Astrocyte of the hippocampus (primary cell): ENCODE measurements at regions not wholly inside any gene's neighbourhood (a gene's known extent, or its start where the extent isn't known, plus 50 kb on each side); places are given as distances from the start of the nearest gene placed in this dataset.

ENCODE experiments used
- DNase-seq: peaks from one replicate; pipeline ENCODE4 v3.0.0; 2011; ENCODE audit warnings: low read depth, low spot score

GRCh38 chr7:91323626-91324158, 59.5 kb downstream of the FZD1 start:
- no peak for DNase-seq

GRCh38 chr7:91324663-91325062, 60.4 kb downstream of the FZD1 start:
- DNase-seq: no peak

- DNase-seq: peak; percentile 64
Measured at GRCh38 chr7:91325726-91326125, 61.5 kb downstream of the FZD1 start.

- DNase-seq: no peak
Measured at GRCh38 chr7:91326516-91327199, 62.4 kb downstream of the FZD1 start.

- DNase-seq: no peak
Measured at GRCh38 chr7:91327346-91327745, 63.1 kb downstream of the FZD1 start.

GRCh38 chr7:91329571-91329970, 65.3 kb downstream of the FZD1 start:
- DNase-seq: no peak

- no peak for DNase-seq
Measured at GRCh38 chr7:91330191-91330808, 66.1 kb downstream of the FZD1 start.

GRCh38 chr7:91330866-91331265, 66.6 kb downstream of the FZD1 start:
- DNase-seq: no peak

- DNase-seq: no peak
Measured at GRCh38 chr7:91336106-91336505, 71.9 kb downstream of the FZD1 start.

- no peak for DNase-seq
Measured at GRCh38 chr7:91338226-91339020, 74.2 kb downstream of the FZD1 start.

GRCh38 chr7:91342346-91342745, 78.1 kb downstream of the FZD1 start:
- no peak for DNase-seq

- no peak for DNase-seq
Measured at GRCh38 chr7:91343420-91343960, 79.3 kb downstream of the FZD1 start.

- no peak for DNase-seq
Measured at GRCh38 chr7:91343996-91344629, 79.9 kb downstream of the FZD1 start.

GRCh38 chr7:91344911-91345310, 80.7 kb downstream of the FZD1 start:
- no peak for DNase-seq

GRCh38 chr7:91345449-91345848, 81.2 kb downstream of the FZD1 start:
- DNase-seq: no peak

- DNase-seq: no peak
Measured at GRCh38 chr7:91346426-91346825, 82.2 kb downstream of the FZD1 start.

GRCh38 chr7:91347290-91347689, 83.1 kb downstream of the FZD1 start:
- DNase-seq: peak; percentile 51

GRCh38 chr7:91348711-91349110, 84.5 kb downstream of the FZD1 start:
- peak; percentile 24 for DNase-seq

GRCh38 chr7:91351374-91351773, 87.1 kb downstream of the FZD1 start:
- DNase-seq: peak; percentile 64

GRCh38 chr7:91352091-91352490, 87.9 kb downstream of the FZD1 start:
- DNase-seq: no peak

GRCh38 chr7:91353848-91354247, 89.6 kb downstream of the FZD1 start:
- no peak for DNase-seq
